Activated CD4-positive, alpha-beta T cell treated with anti-CD3 and anti-CD28 coated beads for 36 hours (primary cell): ENCODE measurements at regions not wholly inside any gene's neighbourhood (a gene's known extent, or its start where the extent isn't known, plus 50 kb on each side); places are given as distances from the start of the nearest gene placed in this dataset.

Source experiments
- ATAC-seq: fragments of 200-7000 bp; cut with Tn5 transposase; one replicate; pipeline ENCODE4 v1.10.0; 2021; ENCODE audit warnings: mild to moderate bottlenecking, moderate library complexity
- CTCF ChIA-PET: fragments of 350-600 bp; sonication (Branson Sonifier 250); formaldehyde crosslinking; loops from one replicate; lab custom pipeline; 2021; ENCODE audit warnings: antibody characterized with exemption; lab: Charles Lee
- POLR2A ChIA-PET: fragments of 350-600 bp; sonication (Branson Sonifier 250); formaldehyde crosslinking; loops from one replicate; lab custom pipeline; 2021; ENCODE audit warnings: antibody characterized with exemption, inconsistent platforms; lab: Charles Lee
- DNase-seq: peaks from one replicate; pipeline ENCODE4 v3.0.0-alpha.2; 2020
- H3K27ac Mint-ChIP-seq: one replicate; pipeline ENCODE4 v1.8.0; 2021; ENCODE audit warnings: mixed read lengths
- H3K27me3 Mint-ChIP-seq: one replicate; pipeline ENCODE4 v1.8.0; 2021; ENCODE audit warnings: mixed read lengths
- H3K36me3 Mint-ChIP-seq: one replicate; pipeline ENCODE4 v1.8.0; 2021; ENCODE audit warnings: low read depth, mixed read lengths
- H3K4me1 Mint-ChIP-seq: one replicate; pipeline ENCODE4 v1.8.0; 2021; ENCODE audit warnings: mixed read lengths
- H3K4me3 Mint-ChIP-seq: one replicate; pipeline ENCODE4 v1.8.0; 2021; ENCODE audit warnings: mild to moderate bottlenecking, moderate library complexity, mixed read lengths
- H3K9me3 Mint-ChIP-seq: one replicate; pipeline ENCODE4 v1.8.0; 2021; ENCODE audit warnings: low read depth, mixed read lengths
- intact Hi-C, 2 experiments: fragments of 100-400 bp; cut with DNase I in 1 of 2; cut with micrococcal nuclease in 1 of 2; formaldehyde crosslinking; loops; one replicate each; pipeline versions ENCODE4 v1.14.2 to v1.15.1; 2022 to 2024; cut with DNase I, micrococcal nuclease

DNA sequence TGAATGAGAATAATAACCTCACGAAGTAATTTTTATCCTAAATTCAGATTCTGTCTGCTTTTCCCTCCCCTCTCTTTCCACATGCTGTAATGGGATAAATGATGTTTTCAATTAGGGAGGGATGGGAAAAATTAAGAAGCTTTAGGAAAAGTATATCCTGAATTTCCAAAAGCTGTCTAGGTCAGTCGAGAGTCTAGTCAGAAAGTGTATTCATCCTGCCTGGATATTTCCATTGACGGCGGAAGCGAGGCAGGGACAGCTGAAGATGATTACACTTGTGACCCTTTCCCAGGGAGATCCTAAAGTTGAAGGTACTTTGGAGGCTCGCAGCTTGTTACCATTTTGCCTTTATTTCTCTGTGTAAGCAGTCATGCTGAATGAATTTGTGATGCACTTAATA is 204.1 kb downstream of the ZNF365 start:
- Mint-ChIP-seq H3K4me1 (no peaks in the 10 kb centered on the region), H3K4me3 (no peak overlapping the region), H3K36me3 (no peaks in the 10 kb centered on the region), H3K9me3 (no peaks in the 10 kb centered on the region), H3K27ac (no peak overlapping the region), H3K27me3 (peaks cover 13% of the 10 kb centered on the region)
- CTCF ChIA-PET, result interaction anchor here (0.7 to 1.5 kb wide), 6 partner anchors 11 to 522 kb away, joined by 3 to 5 read pairs (median 4); no protein-coding TSS in a partner anchor
- no peak for DNase-seq
- ATAC-seq, result no peak
- intact Hi-C loops, result no loop called here
- POLR2A ChIA-PET, result interaction anchor here (0.7 kb wide), 1 partner anchor 40 kb away, joined by 4 read pairs; no protein-coding TSS in a partner anchor

DNA sequence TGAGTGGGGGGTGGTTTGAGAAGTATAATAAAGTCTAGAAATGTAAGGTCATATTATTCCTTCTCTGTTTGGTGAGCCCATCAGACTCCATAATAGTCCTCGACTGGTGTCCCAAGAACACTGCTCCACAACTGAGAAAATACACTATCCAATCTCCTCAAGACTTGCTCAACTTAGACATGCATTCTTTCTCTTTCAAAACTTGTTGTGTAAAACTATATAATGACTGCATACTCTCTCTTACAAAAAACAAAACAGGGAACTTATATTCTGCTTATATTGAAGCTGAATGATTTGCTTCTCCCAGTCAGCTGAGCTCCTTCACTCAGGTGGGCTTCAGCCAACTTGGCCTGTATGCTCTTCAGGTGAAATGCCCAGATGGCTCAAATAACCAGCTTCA is 204.7 kb downstream of the ZNF365 start:
- Mint-ChIP-seq H3K27ac (no peak overlapping the region), H3K4me3 (no peak overlapping the region), H3K27me3 (peaks cover 13% of the 10 kb centered on the region), H3K9me3 (no peaks in the 10 kb centered on the region), H3K36me3 (no peaks in the 10 kb centered on the region), H3K4me1 (no peaks in the 10 kb centered on the region)
- ChIA-PET CTCF (interaction anchor here (1.5 kb wide), 1 partner anchor 15 kb away, joined by 3 read pairs; no protein-coding TSS in a partner anchor), POLR2A (no interaction called here)
- intact Hi-C loops, result no loop called here
- ATAC-seq, result no peak
- DNase-seq, result no peak

DNA sequence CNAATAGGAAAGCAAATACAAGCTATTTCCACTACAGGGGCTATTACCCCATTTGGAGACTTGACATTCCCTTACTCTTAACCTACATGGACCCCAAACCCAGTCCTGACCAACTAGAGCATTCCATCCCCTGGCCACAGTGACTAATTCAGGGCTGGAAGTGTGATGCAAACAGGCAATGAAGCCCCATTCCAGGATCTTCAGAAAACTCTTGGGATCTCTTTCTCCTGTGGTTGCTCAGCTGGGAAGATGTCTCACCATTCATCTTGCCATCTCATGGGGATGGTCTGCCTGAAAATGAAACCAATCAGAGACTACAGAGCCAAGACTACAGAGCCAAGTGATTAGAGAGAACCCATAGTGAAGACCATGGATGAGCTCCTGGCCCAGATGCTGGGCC is 206.2 kb downstream of the ZNF365 start:
- DNase-seq, result no peak

DNA sequence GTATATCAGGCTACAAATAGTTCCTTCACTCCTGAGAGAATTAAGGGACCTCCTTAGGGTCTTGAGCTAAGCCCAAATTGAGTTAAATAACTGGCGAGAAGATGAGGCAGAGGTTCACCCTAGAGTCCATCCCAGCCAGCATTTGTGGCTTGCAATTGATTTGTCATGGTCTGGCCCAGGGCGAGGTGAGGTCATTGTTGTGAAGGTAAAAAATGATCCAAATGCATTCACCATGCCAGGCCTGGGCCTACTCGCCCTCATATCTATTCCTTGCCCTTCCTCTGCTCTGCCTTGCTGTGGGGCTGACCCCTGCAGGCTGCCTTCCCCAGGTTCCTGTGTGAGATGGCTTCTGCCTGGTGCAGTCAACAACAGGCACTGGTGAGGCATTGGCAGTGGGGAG is 207.2 kb downstream of the ZNF365 start:
- Mint-ChIP-seq H3K27ac (no peak overlapping the region), H3K36me3 (no peaks in the 10 kb centered on the region), H3K4me3 (no peak overlapping the region), H3K9me3 (no peaks in the 10 kb centered on the region), H3K27me3 (peaks cover 12% of the 10 kb centered on the region), H3K4me1 (no peaks in the 10 kb centered on the region)
- ATAC-seq (no peak), DNase-seq (no peak)
- intact Hi-C loops, result no loop called here
- CTCF ChIA-PET, result interaction anchor here (0.7 kb wide), 1 partner anchor 15 kb away, joined by 3 read pairs; no protein-coding TSS in a partner anchor
- POLR2A ChIA-PET, result no interaction called here

More for the DNA sequence above, 206.2 kb downstream of the ZNF365 start:
- H3K36me3 Mint-ChIP-seq, result no peaks in the 10 kb centered on the region
- ChIA-PET CTCF (no interaction called here), POLR2A (interaction anchor here (0.7 kb wide), 1 partner anchor 472 kb away, joined by 4 read pairs; no protein-coding TSS in a partner anchor)
- H3K4me3 Mint-ChIP-seq, result no peak overlapping the region
- H3K27me3 Mint-ChIP-seq, result peaks cover 12% of the 10 kb centered on the region
- ATAC-seq, result no peak
- H3K4me1 Mint-ChIP-seq, result no peaks in the 10 kb centered on the region
- no peaks in the 10 kb centered on the region for H3K9me3 Mint-ChIP-seq
- intact Hi-C loops, result no loop called here
- no peak overlapping the region for H3K27ac Mint-ChIP-seq

DNA sequence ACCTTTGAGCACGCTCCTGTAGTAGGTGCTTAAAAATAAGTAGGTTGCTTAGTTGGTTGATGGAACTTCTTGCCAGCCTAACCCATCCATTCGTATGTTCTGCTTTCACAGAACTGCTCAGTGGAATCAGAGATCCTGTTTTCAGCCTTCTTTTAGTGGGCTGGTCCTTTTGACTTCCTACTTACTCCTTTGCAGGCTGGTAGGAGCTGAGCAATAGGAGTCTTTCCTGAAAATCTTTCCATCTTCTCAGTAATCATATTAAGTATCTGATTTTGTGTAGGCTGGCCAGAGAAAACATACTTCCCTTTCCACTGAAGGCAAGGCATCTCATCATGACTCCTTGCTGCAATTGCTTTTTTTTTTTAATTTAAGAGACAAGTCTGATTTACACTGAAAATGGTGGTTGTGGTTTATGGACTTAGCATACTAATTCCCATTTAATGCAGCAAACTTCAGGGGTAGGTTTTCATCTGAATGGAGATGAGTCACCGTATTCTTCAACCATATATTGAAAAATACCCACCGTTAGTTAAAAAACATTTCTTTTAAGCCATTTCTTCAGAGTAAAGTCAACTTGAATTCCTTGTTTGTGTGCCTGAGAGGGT is 208.0 kb downstream of the ZNF365 start:
- Mint-ChIP-seq H3K4me3 (no peak overlapping the region), H3K27me3 (peaks cover 8% of the 10 kb centered on the region), H3K9me3 (no peaks in the 10 kb centered on the region), H3K36me3 (no peaks in the 10 kb centered on the region), H3K4me1 (no peaks in the 10 kb centered on the region), H3K27ac (no peak overlapping the region)
- ChIA-PET POLR2A (no interaction called here), CTCF (interaction anchor here (0.6 to 0.7 kb wide), 2 partner anchors 16 to 1117 kb away, joined by 3 read pairs; no protein-coding TSS in a partner anchor)
- DNase-seq (no peak), ATAC-seq (no peak)
- intact Hi-C loops, result no loop called here

DNA sequence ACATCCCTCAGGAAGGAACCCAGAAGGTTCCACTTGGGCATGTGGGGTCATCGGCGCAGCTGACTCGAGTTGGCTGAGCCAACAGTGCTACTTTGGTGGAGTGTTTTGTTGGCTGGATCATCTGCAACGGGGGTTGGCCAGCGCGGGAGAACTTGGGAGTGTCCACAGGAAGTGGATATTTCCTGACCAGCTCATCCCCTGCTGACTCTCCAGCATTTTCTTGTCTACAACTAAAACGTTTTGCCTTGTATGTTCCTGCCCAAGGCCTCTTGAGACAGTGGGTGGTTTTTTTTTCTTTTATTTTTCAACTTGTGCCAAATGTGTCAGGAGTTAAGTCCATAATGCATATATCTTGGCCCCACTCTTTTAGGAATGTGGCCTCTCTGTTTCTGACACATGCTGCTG is 208.6 kb downstream of the ZNF365 start:
- CTCF ChIA-PET, result interaction anchor here (0.6 to 0.8 kb wide), 2 partner anchors 12 to 1117 kb away, joined by 3 to 4 read pairs; no protein-coding TSS in a partner anchor
- ATAC-seq, result no peak
- H3K36me3 Mint-ChIP-seq, result no peaks in the 10 kb centered on the region
- no peaks in the 10 kb centered on the region for H3K9me3 Mint-ChIP-seq
- intact Hi-C loops, result no loop called here
- H3K4me1 Mint-ChIP-seq, result no peaks in the 10 kb centered on the region
- no peak overlapping the region for H3K4me3 Mint-ChIP-seq
- no peak for DNase-seq
- POLR2A ChIA-PET, result no interaction called here
- H3K27me3 Mint-ChIP-seq, result peaks cover 8% of the 10 kb centered on the region
- H3K27ac Mint-ChIP-seq, result no peak overlapping the region

DNA sequence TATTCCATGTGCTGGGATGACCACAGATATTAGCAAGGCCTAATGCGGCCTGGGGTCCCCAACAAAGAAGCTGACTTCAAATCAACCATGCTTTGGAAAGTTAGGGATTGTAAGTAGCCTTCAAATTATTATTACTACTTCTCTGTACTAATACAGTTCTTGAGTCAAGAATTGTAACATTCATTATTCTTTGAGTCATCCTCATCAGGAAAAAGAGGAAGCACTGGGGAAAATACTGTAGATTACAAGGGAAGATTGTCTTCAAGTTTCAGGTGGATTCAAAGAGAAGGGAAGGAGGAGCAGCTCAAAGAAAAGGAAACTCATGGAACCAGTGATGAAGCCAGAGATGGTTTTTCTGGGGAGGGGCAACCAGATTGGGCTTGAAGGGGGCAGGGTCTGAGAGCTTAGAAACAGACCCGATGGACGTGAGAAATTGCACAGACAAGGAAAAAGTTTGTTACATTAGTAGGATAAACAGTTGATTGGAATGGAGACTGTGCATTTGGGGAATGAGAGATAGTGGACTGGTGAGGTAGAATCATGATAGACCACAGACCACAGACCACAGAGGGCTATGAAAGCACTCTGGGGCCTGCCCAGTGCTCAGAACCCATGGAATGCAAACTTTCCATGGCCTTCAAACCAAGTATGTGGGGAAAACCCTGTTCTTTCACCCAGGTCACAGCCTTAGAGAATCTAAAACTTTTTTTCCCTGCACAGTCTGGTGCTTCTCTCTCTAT is 209.9 kb downstream of the ZNF365 start:
- DNase-seq, result no peak
- H3K9me3 Mint-ChIP-seq, result no peaks in the 10 kb centered on the region
- no peaks in the 10 kb centered on the region for H3K4me1 Mint-ChIP-seq
- ChIA-PET CTCF (no interaction called here), POLR2A (no interaction called here)
- peaks cover 8% of the 10 kb centered on the region for H3K27me3 Mint-ChIP-seq
- no peak overlapping the region for H3K27ac Mint-ChIP-seq
- no peak overlapping the region for H3K4me3 Mint-ChIP-seq
- ATAC-seq, result no peak
- intact Hi-C loops, result no loop called here
- H3K36me3 Mint-ChIP-seq, result no peaks in the 10 kb centered on the region

DNA sequence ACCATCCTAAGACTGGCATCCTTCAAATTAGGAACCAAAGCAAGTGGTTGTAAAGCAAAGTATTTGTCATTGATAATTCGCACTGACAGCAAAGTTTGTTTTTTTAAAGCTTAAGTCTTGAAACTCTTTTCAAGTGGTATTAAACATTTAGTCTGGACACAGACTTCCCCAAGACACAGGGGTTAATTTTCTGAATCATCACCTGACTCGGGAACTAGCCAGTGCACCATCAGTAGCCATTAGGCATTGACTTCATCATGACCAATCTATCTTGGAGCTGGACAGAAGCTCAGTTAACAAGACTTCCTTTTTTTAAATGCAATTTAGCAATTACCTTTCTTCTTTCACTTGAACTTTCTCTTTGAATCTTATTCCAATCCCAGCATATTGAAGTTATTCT is 210.6 kb downstream of the ZNF365 start:
- H3K4me1 Mint-ChIP-seq, result no peaks in the 10 kb centered on the region
- DNase-seq, result no peak
- H3K36me3 Mint-ChIP-seq, result no peaks in the 10 kb centered on the region
- intact Hi-C loops, result no loop called here
- CTCF ChIA-PET, result no interaction called here
- no peak overlapping the region for H3K27ac Mint-ChIP-seq
- H3K9me3 Mint-ChIP-seq, result no peaks in the 10 kb centered on the region
- no peak overlapping the region for H3K4me3 Mint-ChIP-seq
- peaks cover 12% of the 10 kb centered on the region for H3K27me3 Mint-ChIP-seq
- POLR2A ChIA-PET, result no interaction called here
- ATAC-seq, result no peak

DNA sequence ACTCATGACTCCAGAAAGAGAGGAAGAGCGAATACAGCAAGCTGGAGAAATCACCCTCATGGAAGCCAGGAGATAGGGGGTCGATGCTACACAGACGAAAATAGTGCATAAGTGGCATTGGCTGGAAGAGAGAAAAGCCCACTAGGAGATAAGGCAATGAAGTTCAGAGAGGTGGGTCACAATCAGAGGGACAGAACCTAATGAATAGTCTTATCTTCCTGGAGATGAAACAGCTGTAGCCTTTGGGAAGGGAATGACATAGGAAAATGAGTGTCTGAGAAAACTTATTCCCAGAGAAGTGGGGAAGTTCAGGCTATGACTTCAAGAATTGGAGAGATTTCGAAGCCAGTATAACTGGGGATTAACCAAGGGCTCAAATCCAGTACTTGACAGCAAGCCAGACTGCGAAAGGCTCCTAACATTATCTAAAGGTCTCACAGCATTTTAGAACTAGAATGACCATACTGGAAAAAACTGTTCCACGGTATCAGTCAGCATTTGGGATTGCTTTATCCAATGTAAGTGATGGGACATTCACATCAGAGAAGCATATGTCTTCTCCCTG is 211.1 kb downstream of the ZNF365 start:
- no peaks in the 10 kb centered on the region for H3K4me1 Mint-ChIP-seq
- H3K27ac Mint-ChIP-seq, result no peak overlapping the region
- ChIA-PET CTCF (interaction anchor here (1.2 kb wide), 1 partner anchor 23 kb away, joined by 3 read pairs; no protein-coding TSS in a partner anchor), POLR2A (no interaction called here)
- no peak overlapping the region for H3K4me3 Mint-ChIP-seq
- DNase-seq (no peak), ATAC-seq (no peak)
- H3K9me3 Mint-ChIP-seq, result no peaks in the 10 kb centered on the region
- H3K36me3 Mint-ChIP-seq, result no peaks in the 10 kb centered on the region
- intact Hi-C loops, result no loop called here
- H3K27me3 Mint-ChIP-seq, result peaks cover 13% of the 10 kb centered on the region

DNA sequence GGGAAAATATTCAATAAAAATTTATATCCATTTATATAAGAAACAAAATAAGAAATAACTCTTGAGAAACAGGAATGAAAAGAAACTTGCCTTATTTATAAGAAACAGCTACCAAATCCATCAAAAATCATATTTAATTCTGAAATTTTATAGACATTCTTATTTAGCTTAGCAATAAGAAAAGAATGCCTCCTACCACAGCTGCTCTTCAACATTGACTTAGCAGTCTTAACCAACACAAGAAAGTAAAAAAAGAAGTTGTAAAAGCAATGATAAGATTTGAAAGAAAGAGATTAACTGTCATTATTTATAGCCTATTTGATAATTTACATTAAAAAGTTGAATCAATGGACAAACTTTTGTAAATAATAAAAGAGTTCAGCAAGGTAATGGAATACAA is 212.8 kb downstream of the ZNF365 start:
- peaks cover 17% of the 10 kb centered on the region for H3K27me3 Mint-ChIP-seq
- CTCF ChIA-PET, result interaction anchor here (0.7 to 1.5 kb wide), 4 partner anchors 22 to 265 kb away, joined by 3 to 4 read pairs (median 3); no protein-coding TSS in a partner anchor
- DNase-seq (no peak), ATAC-seq (no peak)
- no peak overlapping the region for H3K27ac Mint-ChIP-seq
- POLR2A ChIA-PET, result no interaction called here
- intact Hi-C loops, result no loop called here
- H3K4me3 Mint-ChIP-seq, result no peak overlapping the region
- H3K4me1 Mint-ChIP-seq, result no peaks in the 10 kb centered on the region
- no peaks in the 10 kb centered on the region for H3K36me3 Mint-ChIP-seq
- H3K9me3 Mint-ChIP-seq, result no peaks in the 10 kb centered on the region

DNA sequence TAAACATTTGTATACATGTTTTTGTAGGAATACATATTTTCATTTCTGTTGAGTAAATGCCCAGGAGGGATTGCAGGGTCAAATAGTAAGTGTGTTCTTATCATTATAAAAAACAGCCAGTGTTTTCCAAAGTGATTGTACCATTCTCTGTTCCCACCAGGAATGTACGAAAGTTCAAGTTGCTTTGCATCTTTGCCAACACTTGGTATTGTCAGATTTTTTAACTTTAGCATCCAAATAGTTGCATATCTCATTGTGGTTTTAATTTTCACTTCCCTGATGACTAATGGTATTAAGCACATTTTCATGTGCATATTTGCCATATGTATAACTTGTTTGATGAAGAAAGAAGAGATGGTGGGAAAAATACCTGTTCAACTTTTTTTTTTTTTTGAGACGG is 213.9 kb downstream of the ZNF365 start:
- intact Hi-C loops, result no loop called here
- Mint-ChIP-seq H3K4me1 (no peaks in the 10 kb centered on the region), H3K27me3 (peaks cover 22% of the 10 kb centered on the region), H3K4me3 (no peak overlapping the region), H3K36me3 (no peaks in the 10 kb centered on the region), H3K27ac (no peak overlapping the region), H3K9me3 (no peaks in the 10 kb centered on the region)
- DNase-seq (no peak), ATAC-seq (no peak)
- ChIA-PET POLR2A (no interaction called here), CTCF (no interaction called here)
